ENCODE measurements at regions not wholly inside any gene's neighbourhood (a gene's known extent, or its start where the extent isn't known, plus 50 kb on each side); places are given as distances from the start of the nearest gene placed in this dataset.

DNA sequence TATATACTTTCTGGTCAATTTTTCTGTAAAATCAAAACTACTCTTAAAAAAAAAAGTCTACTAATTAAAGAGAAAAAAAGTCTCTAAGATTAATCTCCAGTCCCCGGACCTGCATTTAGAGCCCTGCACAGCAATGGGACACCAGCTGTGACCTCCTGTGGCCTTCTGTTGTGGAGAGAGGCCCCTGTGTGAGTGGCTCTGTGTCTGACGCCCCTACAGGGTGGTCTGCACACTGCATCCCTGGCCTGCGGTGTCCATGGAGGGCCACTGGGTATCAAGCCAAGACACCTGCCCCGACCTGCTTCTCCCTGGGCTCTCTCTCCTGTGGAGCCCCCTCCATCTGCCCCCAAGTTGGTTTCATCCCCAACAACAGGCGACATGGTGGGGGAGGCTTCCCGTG is 248.0 kb upstream of the DIO3 start:
- TF ChIP-seq, protein P1, sequence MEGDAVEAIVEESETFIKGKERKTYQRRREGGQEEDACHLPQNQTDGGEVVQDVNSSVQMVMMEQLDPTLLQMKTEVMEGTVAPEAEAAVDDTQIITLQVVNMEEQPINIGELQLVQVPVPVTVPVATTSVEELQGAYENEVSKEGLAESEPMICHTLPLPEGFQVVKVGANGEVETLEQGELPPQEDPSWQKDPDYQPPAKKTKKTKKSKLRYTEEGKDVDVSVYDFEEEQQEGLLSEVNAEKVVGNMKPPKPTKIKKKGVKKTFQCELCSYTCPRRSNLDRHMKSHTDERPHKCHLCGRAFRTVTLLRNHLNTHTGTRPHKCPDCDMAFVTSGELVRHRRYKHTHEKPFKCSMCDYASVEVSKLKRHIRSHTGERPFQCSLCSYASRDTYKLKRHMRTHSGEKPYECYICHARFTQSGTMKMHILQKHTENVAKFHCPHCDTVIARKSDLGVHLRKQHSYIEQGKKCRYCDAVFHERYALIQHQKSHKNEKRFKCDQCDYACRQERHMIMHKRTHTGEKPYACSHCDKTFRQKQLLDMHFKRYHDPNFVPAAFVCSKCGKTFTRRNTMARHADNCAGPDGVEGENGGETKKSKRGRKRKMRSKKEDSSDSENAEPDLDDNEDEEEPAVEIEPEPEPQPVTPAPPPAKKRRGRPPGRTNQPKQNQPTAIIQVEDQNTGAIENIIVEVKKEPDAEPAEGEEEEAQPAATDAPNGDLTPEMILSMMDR (IDR thresholded peaks at IDR 0.05) = no peak
- TF ChIP-seq POLR2A (IDR thresholded peaks at IDR 0.05) (no peak), EP300 (IDR thresholded peaks at IDR 0.05) (no peak), POLR2AphosphoS5 (IDR thresholded peaks at IDR 0.05) (no peak)

All from suprapubic skin (tissue), 4 donors.